GM19043 (cell line): ENCODE measurements at regions not wholly inside any gene's neighbourhood (a gene's known extent, or its start where the extent isn't known, plus 50 kb on each side); places are given as distances from the start of the nearest gene placed in this dataset.

Experiments used
- ATAC-seq: cut with Tn5 transposase; IDR thresholded peaks from one replicate; pipeline ENCODE4 v1.9.1; 2021; ENCODE audit warnings: low read depth; ENCODE audit not compliant: unreplicated experiment

GRCh38 chr4:59823311-59823710, 1376.8 kb upstream of the ADGRL3 start:
- no peak for ATAC-seq

DNA sequence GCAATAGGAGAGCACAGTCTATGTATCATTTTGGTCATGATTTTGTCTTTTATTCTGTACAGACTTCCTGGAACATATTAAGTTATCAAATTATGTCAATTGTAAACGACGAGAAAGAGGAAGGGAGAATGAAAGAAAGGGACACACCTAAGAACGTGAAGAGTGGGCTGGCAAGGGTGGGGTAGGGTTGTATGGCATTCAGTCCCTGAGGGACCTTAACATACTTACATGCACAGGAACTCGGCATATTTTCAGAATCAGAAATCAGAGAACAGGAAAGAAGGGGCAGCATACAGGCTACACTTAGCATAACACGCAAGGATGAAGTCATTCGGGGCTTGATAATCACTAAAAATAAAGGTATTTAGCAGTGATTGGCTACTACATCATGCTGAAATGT, 1375.0 kb upstream of the ADGRL3 start:
- no peak for ATAC-seq

GRCh38 chr4:59831746-59832145, 1368.4 kb upstream of the ADGRL3 start:
- ATAC-seq, result no peak

DNA sequence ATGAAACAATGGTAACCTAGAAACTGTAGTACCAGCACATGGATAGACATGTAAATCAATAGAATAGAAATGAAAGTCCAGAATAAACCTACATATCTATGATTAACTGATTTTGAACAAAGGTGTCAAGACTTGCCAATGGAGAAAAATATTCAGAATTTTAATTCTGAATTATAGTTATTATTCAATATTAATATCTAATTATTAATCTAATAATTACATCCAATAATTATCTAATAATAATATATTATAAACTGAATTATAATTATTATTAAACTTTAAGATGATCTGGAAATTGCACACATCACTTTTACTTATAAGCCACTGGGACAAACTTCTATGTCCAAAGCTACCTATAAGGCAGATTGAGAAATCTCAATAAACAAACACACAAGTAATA, 1365.2 kb upstream of the ADGRL3 start:
- ATAC-seq, result no peak

- ATAC-seq, result no peak
Measured at GRCh38 chr4:59837751-59838150, 1362.4 kb upstream of the ADGRL3 start.

DNA sequence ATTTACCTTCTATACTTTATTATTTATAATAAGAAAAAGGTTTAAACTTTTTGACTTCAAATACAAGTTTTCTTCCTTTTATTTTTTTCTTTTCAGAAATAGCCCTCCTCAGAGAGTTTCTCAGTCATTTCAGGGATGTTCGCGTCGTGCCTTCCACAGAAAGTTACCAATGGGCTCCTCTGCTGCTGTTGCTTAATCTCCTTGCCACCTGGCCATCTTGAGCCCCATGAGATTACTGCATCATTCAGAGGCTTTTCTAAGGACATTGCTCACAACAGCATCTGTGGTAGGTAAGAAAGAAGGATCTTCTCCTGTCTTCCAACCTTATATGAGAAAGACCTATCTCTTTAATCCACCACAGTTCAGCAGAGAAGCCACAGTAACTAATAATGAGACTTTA, 1361.9 kb upstream of the ADGRL3 start:
- ATAC-seq, result no peak

DNA sequence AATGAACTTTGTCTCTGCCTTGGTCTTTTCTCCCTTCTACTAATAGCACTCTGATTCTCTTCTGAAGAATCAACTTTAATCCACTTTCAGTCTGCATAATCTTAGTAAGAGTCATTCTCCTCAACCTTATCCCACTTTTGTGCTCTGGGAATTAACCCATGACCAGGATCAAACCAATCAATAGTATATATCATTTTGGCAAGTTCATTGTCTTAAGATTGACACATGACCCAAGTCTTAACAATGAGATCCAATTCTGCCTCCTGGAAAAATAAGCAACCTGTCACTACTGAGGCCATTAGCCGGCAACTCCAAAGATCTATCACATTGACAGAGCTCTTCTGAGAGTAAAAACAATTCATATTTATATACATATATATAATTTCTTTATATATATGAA, 1358.4 kb upstream of the ADGRL3 start:
- ATAC-seq, result no peak

- ATAC-seq, result no peak
Measured at GRCh38 chr4:59848457-59848856, 1351.7 kb upstream of the ADGRL3 start.

- ATAC-seq, result no peak
Measured at GRCh38 chr4:59855630-59856352, 1344.3 kb upstream of the ADGRL3 start.

GRCh38 chr4:59869056-59869455, 1331.1 kb upstream of the ADGRL3 start:
- ATAC-seq, result no peak

- no peak for ATAC-seq
Measured at GRCh38 chr4:59869559-59869958, 1330.6 kb upstream of the ADGRL3 start.

- no peak for ATAC-seq
Measured at GRCh38 chr4:59881632-59882031, 1318.5 kb upstream of the ADGRL3 start.

GRCh38 chr4:59904331-59904730, 1295.8 kb upstream of the ADGRL3 start:
- ATAC-seq, result no peak

GRCh38 chr4:59920416-59920815, 1279.7 kb upstream of the ADGRL3 start:
- no peak for ATAC-seq

DNA sequence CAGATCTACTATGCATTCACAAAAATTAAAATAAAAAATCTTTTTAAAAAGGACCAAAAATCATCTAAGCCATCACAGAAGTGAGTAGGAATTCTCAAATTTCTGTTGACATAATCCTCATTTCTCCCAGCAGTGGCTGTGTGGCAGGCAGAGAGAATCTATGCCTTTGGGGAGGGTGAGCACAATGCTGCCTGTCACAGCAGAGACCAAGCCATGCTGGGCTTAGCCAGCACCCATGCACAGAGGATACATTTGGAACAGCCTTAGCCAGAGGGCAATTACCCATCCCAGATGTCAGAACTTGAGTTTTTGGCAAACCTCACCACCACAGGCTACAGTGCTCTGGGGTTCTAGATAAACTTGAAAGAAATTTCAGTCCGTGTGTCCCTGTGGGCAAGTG, 1274.8 kb upstream of the ADGRL3 start:
- ATAC-seq, result no peak

DNA sequence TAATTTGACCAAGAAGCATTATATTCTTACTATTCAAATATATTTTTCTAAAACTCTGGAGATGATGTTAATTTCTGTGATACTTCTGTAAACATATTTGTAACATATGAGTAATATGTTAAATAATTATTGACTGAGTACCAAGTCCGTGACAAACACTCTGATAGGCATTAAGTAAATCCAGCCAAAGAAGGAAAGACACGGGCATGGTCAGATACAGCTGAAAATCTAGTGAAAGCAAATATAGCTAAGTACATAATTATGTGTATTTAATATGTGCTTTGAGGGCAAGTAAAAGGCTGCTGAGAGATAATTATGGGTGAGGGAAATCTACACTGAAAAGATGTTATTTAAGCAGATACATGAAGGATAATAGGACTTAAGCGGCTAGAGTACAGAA, 1263.6 kb upstream of the ADGRL3 start:
- ATAC-seq, result no peak

DNA sequence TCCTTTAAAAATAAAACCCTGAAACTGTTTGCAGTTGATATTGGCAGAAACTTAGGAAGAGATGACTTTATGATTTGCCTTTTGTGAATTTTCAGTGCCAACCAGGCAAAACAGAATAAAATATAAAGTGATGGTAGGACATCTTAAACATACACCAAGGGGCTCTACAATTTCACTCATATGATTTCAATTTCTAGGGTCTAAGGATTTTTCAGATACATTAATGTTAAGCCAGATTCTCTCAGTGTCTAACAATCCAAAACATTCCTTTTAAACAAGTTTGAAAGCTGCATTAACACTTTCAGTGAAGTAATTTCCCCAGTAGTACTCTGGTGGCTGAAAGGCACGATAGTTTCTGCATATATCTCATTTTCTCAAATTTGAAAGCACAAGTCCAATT, 1262.0 kb upstream of the ADGRL3 start:
- ATAC-seq, result no peak

DNA sequence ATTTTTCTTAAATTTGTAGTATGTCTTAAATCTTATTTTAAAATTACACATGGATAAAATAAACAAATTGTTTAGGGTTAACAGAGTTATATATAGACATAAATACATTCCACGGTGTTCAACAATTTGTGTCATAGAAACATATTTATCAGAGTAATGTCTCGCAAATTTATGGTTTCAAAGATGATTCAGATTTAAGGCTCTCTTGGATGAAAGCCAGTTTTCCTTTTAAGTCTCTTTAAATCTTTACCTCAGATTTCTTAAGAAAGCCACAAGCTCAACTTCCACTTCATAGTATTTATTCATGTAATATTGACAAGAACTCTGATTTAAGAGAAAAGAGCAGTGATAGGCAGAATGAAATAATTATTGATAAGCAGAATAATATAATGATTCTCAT, 1254.8 kb upstream of the ADGRL3 start:
- no peak for ATAC-seq

DNA sequence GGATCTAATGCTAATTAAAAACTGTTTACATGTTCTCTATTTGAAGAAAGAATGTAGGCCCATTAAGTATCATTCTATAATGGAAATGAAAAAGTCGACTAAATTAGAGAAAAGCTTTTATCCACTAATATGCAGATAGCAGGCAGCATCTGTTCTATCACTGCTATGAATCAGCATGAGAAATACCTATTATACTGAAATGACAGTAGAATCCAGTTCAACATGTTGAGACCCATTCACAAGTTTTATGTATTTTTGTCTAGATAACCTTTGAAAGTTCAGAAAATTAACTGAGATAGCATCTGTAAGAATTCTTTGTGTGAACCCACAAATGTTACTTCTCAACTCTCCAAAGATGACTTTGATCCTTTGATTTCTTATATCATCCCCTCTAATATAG, 1254.4 kb upstream of the ADGRL3 start:
- no peak for ATAC-seq

DNA sequence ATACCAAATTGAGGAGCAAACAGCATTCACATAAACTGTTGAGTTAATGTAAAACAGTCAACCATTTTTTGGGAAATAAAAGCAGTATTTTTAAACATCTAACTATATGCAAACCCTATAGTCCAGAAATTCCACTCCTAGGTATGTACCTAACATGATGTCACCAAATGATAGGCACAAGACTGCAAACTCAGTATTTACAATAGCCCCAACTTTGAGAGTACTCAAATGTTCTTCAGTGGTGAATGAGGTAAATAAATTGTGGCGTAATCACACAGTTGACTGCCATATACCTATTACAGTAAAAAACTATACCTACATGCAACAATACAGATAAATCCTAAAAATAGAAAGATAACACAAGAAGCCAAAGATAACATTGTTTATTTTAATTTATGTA, 1243.8 kb upstream of the ADGRL3 start:
- ATAC-seq, result no peak

GRCh38 chr4:59960143-59960542, 1240.0 kb upstream of the ADGRL3 start:
- ATAC-seq, result no peak

DNA sequence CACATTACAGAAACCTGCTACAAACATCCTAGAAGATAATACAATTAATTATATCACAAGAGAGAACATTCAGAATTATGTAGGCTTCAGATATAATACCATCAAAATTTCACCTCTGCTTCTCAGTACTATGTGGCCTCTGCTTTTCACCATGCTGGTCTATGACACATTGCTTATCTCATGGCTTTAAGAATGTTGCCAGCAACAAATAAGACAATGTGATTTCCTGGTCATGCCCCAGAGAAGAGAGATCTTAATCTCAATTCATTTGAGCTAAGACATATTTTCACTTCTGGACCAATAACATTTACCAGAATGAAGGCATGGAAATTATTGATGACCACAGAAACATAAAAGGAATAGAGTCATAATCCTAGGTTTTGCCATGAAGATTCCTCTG, 1233.4 kb upstream of the ADGRL3 start:
- no peak for ATAC-seq

DNA sequence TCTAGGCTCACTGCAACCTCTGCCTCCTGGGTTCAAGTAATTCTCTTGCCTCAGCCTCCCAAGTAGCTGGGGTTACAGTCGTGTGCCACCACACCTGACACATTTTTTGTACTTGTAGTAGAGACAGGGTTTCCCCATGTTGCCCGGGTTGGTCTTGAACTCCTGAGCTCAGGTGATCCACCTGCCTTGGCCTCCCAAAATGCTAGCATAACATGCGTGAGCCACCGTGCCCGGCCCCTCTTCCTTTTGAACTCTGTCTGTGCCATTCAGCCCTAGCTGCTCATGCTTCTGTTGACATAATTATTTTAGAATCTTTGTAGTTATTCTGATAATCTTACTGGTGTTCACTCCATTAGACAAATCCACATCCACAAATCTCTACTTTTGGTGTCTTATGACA, 1231.3 kb upstream of the ADGRL3 start:
- ATAC-seq, result no peak
